Upper lobe of left lung (tissue), 4 donors: ENCODE measurements at regions not wholly inside any gene's neighbourhood (a gene's known extent, or its start where the extent isn't known, plus 50 kb on each side); places are given as distances from the start of the nearest gene placed in this dataset.

ENCODE experiments used
- CTCF ChIP-seq, 6 experiments: fragments of 450-650 bp in 4 of 6; fragments of 200-600 bp in 2 of 6; sonication (generic) in 2 of 6; IDR thresholded peaks; one replicate each; pipeline ENCODE4 v1.5.1; 2016 to 2019; ENCODE audit warnings: antibody characterized with exemption in 6 of 6
- EP300 ChIP-seq, 4 donors: sonication (generic); formaldehyde crosslinking; IDR thresholded peaks; one replicate each; pipeline ENCODE4 v1.5.1; 2017; ENCODE audit warnings: antibody characterized with exemption in 4 of 4, control low read depth in 2 of 4
- POLR2A ChIP-seq, 4 donors: fragments of 450-650 bp; IDR thresholded peaks; one replicate each; pipeline ENCODE4 v1.5.1; 2016 to 2017; ENCODE audit warnings: antibody characterized with exemption in 4 of 4, mild to moderate bottlenecking in 2 of 4
- POLR2AphosphoS5 ChIP-seq, 2 donors: sonication (generic); formaldehyde crosslinking; IDR thresholded peaks; one replicate each; pipeline ENCODE4 v1.5.1; 2017; ENCODE audit warnings: antibody characterized with exemption in 2 of 2

- TF ChIP-seq CTCF (IDR thresholded peaks at IDR 0.05) (no peak), POLR2A (IDR thresholded peaks at IDR 0.05) (no peak), EP300 (IDR thresholded peaks at IDR 0.05) (no peak), POLR2AphosphoS5 (IDR thresholded peaks at IDR 0.05) (no peak)
Measured at GRCh38 chr5:39648848-39649227, 224.1 kb upstream of the DAB2 start.
